GM18870 (cell line): ENCODE measurements at regions not wholly inside any gene's neighbourhood (a gene's known extent, or its start where the extent isn't known, plus 50 kb on each side); places are given as distances from the start of the nearest gene placed in this dataset.
"Not testable (repeated sequence)": the region's sequence is repeated elsewhere in the genome, so short reads cannot be mapped to it uniquely, and the experiment has no call there.

ENCODE experiments used
- ATAC-seq: cut with Tn5 transposase; IDR thresholded peaks from one replicate; pipeline ENCODE4 v1.9.1; 2021; ENCODE audit warnings: moderate library complexity; ENCODE audit not compliant: unreplicated experiment

DNA sequence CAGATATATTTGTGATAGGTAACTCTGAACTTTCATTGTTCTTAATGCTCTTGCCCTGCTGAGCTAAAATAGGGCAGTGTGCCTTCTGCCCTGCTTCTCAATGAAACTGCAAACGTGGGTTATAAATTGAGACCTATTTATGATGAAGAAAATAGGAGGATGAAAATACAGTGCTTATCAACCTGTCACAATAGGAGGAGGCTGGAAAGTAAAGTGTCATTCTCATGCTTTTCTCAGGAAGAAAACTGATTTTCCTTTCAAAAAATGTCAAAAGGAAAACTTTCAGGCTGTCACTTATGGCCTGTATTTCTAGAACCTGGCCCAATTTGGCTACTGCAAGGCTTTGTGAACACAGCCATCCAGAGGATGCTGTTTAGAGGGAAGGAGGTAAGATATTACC is 130.3 kb upstream of the TUSC1 start:
- no peak for ATAC-seq

DNA sequence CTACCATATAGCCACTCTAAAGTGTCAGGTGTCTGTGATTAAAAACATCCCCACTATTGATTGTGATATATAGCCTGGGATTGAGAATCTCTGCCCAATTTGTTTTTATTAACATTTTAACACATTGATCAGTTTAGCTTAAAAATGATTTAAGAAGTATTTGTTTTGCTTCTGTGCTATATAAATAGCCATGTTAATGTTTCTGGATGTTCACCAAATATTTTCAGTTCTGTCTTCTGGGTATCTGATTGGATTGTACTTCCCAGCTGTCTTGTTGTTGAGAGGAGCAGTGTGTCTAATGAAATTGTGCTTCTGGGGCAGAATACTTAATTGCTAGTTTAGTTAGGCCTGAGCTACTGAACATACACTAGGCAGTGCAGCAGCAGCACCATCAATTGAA is 126.6 kb upstream of the TUSC1 start:
- ATAC-seq: no peak

GRCh38 chr9:25801989-25802388 is 123.7 kb upstream of the TUSC1 start:
- not testable (repeated sequence) for ATAC-seq

GRCh38 chr9:25773805-25774204 is 95.6 kb upstream of the TUSC1 start:
- ATAC-seq: no peak

GRCh38 chr9:25755951-25756350 is 77.7 kb upstream of the TUSC1 start:
- ATAC-seq: no peak

- no peak for ATAC-seq
Measured at GRCh38 chr9:25752398-25752797, 74.2 kb upstream of the TUSC1 start.

GRCh38 chr9:25742256-25742655 is 64.0 kb upstream of the TUSC1 start:
- no peak for ATAC-seq

DNA sequence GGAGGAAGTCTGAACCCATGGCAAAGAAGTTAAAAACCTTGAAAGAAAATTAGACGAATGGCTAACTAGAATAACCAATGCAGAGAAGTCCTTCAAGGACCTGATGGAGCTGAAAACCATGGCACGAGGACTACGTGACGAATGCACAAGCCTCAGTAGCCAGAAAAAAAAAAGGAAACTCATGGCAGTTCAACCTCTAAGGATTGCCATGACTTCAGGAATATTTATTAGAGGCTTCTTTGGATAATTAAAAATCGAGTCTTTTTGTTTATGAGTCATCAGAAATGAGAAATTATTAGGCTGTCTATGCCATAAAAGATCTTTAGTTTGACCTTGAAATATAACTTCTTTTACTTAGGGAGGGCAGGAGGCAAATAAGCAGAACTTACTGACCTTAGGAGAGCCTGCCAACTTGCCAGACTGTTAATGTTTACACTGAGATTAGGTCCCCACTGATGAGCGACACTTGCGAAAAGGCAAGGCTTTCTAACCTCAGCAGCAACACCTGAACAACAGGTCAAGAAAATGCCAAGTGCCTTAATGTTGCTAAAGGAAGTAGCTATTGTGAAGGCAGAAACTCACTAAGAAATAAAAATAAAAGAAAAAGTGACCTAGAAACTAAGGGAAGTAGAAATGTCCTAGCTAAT is 55.2 kb upstream of the TUSC1 start:
- no peak for ATAC-seq

DNA sequence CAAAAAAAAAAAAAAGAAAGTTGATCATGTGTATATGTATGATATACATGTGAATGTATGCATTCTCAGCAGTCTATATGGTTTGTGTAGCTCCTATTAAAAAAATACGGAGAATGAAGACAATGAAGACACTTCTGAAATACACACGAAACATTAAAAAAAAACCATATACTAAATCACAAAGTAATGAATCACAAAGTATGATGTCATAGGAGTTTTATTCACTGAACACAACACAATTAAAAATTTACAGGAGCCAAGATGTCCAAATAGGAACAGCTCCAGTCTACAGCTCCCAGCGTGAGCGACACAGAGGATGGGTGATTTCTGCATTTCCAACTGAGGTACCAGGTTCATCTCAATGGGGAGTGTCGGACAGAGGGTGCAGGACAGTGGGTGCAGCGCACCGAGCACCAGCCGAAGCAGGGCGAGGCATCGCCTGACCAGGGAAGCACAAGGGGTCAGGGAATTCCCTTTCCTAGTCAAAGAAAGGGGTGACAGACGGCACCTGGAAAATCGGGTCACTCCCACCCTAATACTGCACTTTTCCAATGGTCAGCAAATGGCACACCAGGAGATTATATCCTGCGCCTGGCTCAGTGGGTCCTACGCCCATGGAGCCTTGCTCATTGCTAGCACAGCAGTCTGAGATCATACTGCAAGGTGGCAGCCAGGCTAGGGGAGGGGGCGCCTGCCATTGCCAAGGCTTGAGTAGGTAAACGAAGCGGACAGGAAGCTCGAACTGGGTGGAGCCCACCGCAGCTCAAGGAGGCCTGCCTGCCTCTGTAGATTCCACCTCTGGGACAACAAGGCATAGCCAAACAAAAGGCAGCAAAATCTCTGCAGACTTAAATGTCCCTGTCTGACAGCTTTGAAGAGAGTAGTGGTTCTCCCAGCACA is 53.9 kb upstream of the TUSC1 start:
- not testable (repeated sequence) for ATAC-seq
